Breast epithelium (tissue), 4 donors: ENCODE measurements at regions not wholly inside any gene's neighbourhood (a gene's known extent, or its start where the extent isn't known, plus 50 kb on each side); places are given as distances from the start of the nearest gene placed in this dataset.

Source experiments
- DNase-seq, 2 donors: peaks; one replicate each; pipeline ENCODE4 v3.0.0-alpha.2; 2019; ENCODE audit warnings: low spot score in 2 of 2
- H3K27ac ChIP-seq, 2 donors: fragments of 200-600 bp; sonication (generic) in 1 of 2; one replicate each; pipeline ENCODE4 v1.5.1; 2016 to 2019; ENCODE audit warnings: mild to moderate bottlenecking in 1 of 2
- H3K27me3 ChIP-seq, 2 donors: fragments of 200-600 bp; sonication (generic) in 1 of 2; one replicate each; pipeline versions ENCODE4 v1.5.1 to v1.6.0; 2017 to 2019; ENCODE audit warnings: control low read depth in 1 of 2, mild to moderate bottlenecking in 1 of 2
- H3K36me3 ChIP-seq: fragments of 200-600 bp; one replicate; pipeline ENCODE4 v1.5.1; 2019
- H3K4me1 ChIP-seq, 2 donors: fragments of 200-600 bp; sonication (generic); one replicate each; pipeline ENCODE4 v1.5.1; 2016 to 2019; ENCODE audit warnings: control low read depth in 1 of 2
- H3K4me3 ChIP-seq, 3 donors: fragments of 200-600 bp; sonication (generic); 1 replicate in 2 of 3; 2 replicates in 1 of 3; pipeline ENCODE4 v1.5.1; 2016 to 2019; ENCODE audit warnings: mild to moderate bottlenecking in 3 of 3, moderate library complexity in 2 of 3
- H3K9me3 ChIP-seq, 2 donors: fragments of 200-600 bp; sonication (generic) in 1 of 2; one replicate each; pipeline ENCODE4 v1.5.1; 2016 to 2019; ENCODE audit warnings: control low read depth in 1 of 2
- POLR2A ChIP-seq: fragments of 450-650 bp; IDR thresholded peaks from one replicate; pipeline ENCODE4 v1.6.1; 2016; ENCODE audit warnings: antibody characterized with exemption, mild to moderate bottlenecking, moderate library complexity
- POLR2AphosphoS5 ChIP-seq, 3 donors: sonication (generic); formaldehyde crosslinking; IDR thresholded peaks; one replicate each; pipeline ENCODE4 v1.6.1; 2017; ENCODE audit warnings: antibody characterized with exemption in 3 of 3
- intact Hi-C: fragments of 100-400 bp; cut with DNase I; formaldehyde crosslinking; loops from one replicate; pipeline ENCODE4 v1.15.1; 2023; ENCODE audit warnings: low total_unique reads
- TF ChIP-seq, protein P1 (sequence below), 3 donors: fragments of 450-650 bp; IDR thresholded peaks; one replicate each; pipeline ENCODE4 v1.5.1; 2016 to 2017; ENCODE audit warnings: antibody characterized with exemption in 3 of 3, mild to moderate bottlenecking in 3 of 3, moderate library complexity in 3 of 3

DNA sequence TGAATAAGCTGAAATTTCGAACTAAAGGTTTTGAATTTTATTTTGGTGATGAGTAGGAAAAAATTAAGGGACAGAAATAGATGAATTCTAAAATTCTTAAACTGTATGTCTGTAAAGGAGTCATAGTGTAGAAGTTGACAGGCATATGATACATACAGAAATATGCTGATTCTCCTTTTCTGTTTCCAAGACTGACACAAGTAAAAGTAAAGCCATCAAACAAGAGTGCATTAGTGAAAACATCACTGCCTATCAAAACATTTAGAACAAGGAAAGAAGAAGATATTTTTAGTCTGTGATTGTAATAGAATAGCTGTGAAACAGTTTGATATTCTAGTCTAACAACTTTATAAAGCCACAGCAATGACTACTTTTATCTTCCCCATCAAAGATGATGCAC, 1318.0 kb upstream of the TENM4 start:
- H3K4me3 ChIP-seq, result no peak overlapping the region
- intact Hi-C loops, result no loop called here
- no peaks in the 10 kb centered on the region for H3K4me1 ChIP-seq
- H3K36me3 ChIP-seq, result no peaks in the 10 kb centered on the region
- TF ChIP-seq POLR2AphosphoS5 (IDR thresholded peaks at IDR 0.05) (no peak), POLR2A (no peak)
- TF ChIP-seq, protein P1, sequence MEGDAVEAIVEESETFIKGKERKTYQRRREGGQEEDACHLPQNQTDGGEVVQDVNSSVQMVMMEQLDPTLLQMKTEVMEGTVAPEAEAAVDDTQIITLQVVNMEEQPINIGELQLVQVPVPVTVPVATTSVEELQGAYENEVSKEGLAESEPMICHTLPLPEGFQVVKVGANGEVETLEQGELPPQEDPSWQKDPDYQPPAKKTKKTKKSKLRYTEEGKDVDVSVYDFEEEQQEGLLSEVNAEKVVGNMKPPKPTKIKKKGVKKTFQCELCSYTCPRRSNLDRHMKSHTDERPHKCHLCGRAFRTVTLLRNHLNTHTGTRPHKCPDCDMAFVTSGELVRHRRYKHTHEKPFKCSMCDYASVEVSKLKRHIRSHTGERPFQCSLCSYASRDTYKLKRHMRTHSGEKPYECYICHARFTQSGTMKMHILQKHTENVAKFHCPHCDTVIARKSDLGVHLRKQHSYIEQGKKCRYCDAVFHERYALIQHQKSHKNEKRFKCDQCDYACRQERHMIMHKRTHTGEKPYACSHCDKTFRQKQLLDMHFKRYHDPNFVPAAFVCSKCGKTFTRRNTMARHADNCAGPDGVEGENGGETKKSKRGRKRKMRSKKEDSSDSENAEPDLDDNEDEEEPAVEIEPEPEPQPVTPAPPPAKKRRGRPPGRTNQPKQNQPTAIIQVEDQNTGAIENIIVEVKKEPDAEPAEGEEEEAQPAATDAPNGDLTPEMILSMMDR (IDR thresholded peaks at IDR 0.05), result no peak
- H3K27me3 ChIP-seq, result no peaks in the 10 kb centered on the region
- no peak overlapping the region for H3K27ac ChIP-seq
- H3K9me3 ChIP-seq, result no peaks in the 10 kb centered on the region
- DNase-seq, result no peak

DNA sequence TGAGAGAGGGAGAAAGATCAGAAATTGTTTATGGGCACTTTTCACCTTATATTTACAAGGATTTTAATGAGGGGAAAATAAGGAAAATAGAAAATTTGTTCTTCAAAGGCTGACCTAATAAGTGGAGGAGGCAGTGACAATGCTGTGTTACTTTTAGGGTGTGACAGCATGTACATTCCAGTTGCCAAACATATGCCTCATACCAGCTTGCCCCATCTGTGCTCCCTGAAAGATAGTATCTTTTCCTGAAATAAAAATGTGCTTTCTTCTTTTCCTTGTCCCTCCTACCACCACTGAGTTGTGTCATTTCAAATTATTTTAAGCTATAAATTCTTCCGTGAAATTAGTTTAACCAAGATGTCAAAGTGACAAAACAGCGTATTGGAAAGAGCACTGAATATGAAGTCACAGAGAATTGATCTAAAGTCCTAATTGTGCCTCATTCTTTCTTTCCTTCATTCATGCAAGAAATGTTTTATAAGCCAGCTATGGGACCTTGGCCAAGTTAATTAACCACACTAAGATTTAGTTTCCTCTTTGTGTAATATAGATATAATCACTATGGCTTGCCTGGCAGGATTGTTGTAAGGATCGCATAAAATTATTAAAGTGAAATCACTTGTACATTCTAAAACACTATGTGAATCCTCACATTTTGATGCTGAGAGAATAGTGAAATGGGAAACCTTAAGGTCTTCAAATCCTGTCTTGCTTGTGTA, 1307.5 kb upstream of the TENM4 start:
- Histone ChIP-seq H3K36me3 (no peaks in the 10 kb centered on the region), H3K4me3 (no peak overlapping the region), H3K9me3 (no peaks in the 10 kb centered on the region), H3K27me3 (no peaks in the 10 kb centered on the region), H3K4me1 (no peaks in the 10 kb centered on the region), H3K27ac (no peak overlapping the region)
- no peak for TF ChIP-seq POLR2AphosphoS5 (IDR thresholded peaks at IDR 0.05)
- TF ChIP-seq, protein P1 (IDR thresholded peaks at IDR 0.05), result no peak
- TF ChIP-seq POLR2A, result no peak
- intact Hi-C loops, result no loop called here
- no peak for DNase-seq

DNA sequence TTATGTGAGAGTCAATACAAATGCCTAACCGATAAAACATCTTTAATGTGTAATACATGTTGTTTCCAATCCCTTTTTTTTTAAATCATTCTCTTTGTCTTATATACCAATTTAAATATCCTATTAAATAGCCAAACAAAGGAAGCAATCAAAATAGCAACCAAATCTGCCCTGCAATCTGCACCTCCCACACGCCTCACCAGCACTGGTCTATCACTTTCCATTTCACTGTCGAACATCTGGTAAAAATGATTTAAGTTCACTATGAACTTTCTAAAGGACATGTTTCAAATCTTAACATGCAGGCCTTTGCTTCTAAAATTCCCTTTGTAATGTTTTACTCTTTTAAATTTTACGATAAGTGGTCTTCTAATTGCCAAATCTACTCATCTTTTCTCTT, 1305.5 kb upstream of the TENM4 start:
- no peak for DNase-seq

DNA sequence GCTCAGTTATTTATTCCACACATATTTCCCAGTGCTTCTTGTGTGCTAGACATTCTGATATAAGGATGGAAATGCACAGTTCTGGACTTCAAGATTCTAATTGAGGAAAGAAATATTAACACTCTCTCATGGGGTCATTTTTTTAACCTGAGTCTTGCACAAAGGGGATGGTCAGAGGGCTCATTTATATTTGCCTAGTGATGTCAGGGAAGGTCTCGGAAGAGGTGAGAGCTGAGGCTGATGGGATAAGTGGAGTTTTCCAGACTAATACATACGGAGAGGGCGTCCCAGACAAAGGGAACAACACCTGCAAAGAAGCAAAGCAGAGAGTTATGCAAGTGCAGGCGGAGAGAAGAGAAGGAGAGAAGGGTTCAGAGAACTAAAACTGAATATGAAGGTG, 1304.6 kb upstream of the TENM4 start:
- Histone ChIP-seq H3K9me3 (no peaks in the 10 kb centered on the region), H3K27me3 (no peaks in the 10 kb centered on the region), H3K36me3 (no peaks in the 10 kb centered on the region), H3K4me3 (no peak overlapping the region), H3K4me1 (no peaks in the 10 kb centered on the region), H3K27ac (no peak overlapping the region)
- DNase-seq, result no peak
- intact Hi-C loops, result no loop called here
- TF ChIP-seq POLR2AphosphoS5 (IDR thresholded peaks at IDR 0.05) (no peak), POLR2A (no peak)
- TF ChIP-seq, protein P1 (IDR thresholded peaks at IDR 0.05), result no peak

More for the DNA sequence above, 1305.5 kb upstream of the TENM4 start:
- H3K9me3 ChIP-seq, result no peaks in the 10 kb centered on the region
- intact Hi-C loops, result no loop called here
- TF ChIP-seq POLR2AphosphoS5 (IDR thresholded peaks at IDR 0.05) (no peak), POLR2A (no peak)
- TF ChIP-seq, protein P1 (IDR thresholded peaks at IDR 0.05), result no peak
- no peak overlapping the region for H3K4me3 ChIP-seq
- no peak overlapping the region for H3K27ac ChIP-seq
- H3K36me3 ChIP-seq, result no peaks in the 10 kb centered on the region
- H3K4me1 ChIP-seq, result no peaks in the 10 kb centered on the region
- no peaks in the 10 kb centered on the region for H3K27me3 ChIP-seq

DNA sequence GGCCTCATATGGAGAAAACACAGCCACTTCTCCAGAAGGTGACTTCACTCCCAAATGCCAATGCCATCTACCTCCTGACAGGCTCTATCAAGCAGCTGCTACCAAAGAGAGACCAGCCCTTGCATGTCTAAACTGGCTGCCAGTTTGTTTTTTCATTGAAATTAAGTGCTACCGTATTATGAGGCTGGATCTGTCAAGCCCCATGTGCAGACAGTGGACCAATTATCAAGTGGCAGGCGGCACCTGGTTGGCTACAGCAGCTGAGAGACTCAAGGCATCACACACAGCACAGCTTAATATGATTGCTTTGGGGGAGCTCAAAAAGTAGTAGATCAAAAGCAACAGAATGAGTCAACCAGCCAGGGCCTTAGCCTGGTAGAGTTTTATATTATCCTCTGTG, 1293.0 kb upstream of the TENM4 start:
- DNase-seq, result no peak
- intact Hi-C loops, result no loop called here

More for the DNA sequence above, 1293.0 kb upstream of the TENM4 start:
- no peaks in the 10 kb centered on the region for H3K36me3 ChIP-seq
- no peak for TF ChIP-seq POLR2A
- TF ChIP-seq POLR2AphosphoS5 (IDR thresholded peaks at IDR 0.05), result no peak
- TF ChIP-seq, protein P1 (IDR thresholded peaks at IDR 0.05), result no peak
- no peaks in the 10 kb centered on the region for H3K27me3 ChIP-seq
- no peak overlapping the region for H3K4me3 ChIP-seq
- H3K9me3 ChIP-seq, result no peaks in the 10 kb centered on the region
- H3K27ac ChIP-seq, result no peak overlapping the region
- no peaks in the 10 kb centered on the region for H3K4me1 ChIP-seq
